Stomach (tissue), 4 donors: ENCODE measurements at regions not wholly inside any gene's neighbourhood (a gene's known extent, or its start where the extent isn't known, plus 50 kb on each side); places are given as distances from the start of the nearest gene placed in this dataset.

Experiments
- CTCF ChIP-seq, 7 experiments: fragments of 450-650 bp in 4 of 7; fragments of 200-600 bp in 3 of 7; sonication (generic) in 3 of 7; IDR thresholded peaks; one replicate each; pipeline ENCODE4 v1.5.1; 2016 to 2019; ENCODE audit warnings: antibody characterized with exemption in 7 of 7, control low read depth in 2 of 7, mild to moderate bottlenecking in 1 of 7
- EP300 ChIP-seq: sonication (generic); formaldehyde crosslinking; IDR thresholded peaks from one replicate; pipeline ENCODE4 v1.6.1; 2017; ENCODE audit warnings: antibody characterized with exemption
- POLR2A ChIP-seq, 4 donors: fragments of 450-650 bp; IDR thresholded peaks; one replicate each; pipeline ENCODE4 v1.6.1; 2016; ENCODE audit warnings: antibody characterized with exemption in 4 of 4, control low read depth in 2 of 4, mild to moderate bottlenecking in 1 of 4, moderate library complexity in 1 of 4
- POLR2AphosphoS5 ChIP-seq, 3 donors: sonication (generic); formaldehyde crosslinking; IDR thresholded peaks; one replicate each; pipeline ENCODE4 v1.6.1; 2016; ENCODE audit warnings: antibody characterized with exemption in 3 of 3

- TF ChIP-seq CTCF (IDR thresholded peaks at IDR 0.05), result no peak
- no peak for TF ChIP-seq POLR2A (IDR thresholded peaks at IDR 0.05)
- no peak for TF ChIP-seq POLR2AphosphoS5 (IDR thresholded peaks at IDR 0.05)
- no peak for TF ChIP-seq EP300
Observed at GRCh38 chr9:90433398-90433941, 209.2 kb downstream of the DIRAS2 start.
